Activated T-cell treated with anti-CD3 and anti-CD28 coated beads for 24 hours (primary cell): ENCODE measurements at regions not wholly inside any gene's neighbourhood (a gene's known extent, or its start where the extent isn't known, plus 50 kb on each side); places are given as distances from the start of the nearest gene placed in this dataset.
"Not testable (repeated sequence)": the region's sequence is repeated elsewhere in the genome, so short reads cannot be mapped to it uniquely, and the experiment has no call there.

Source experiments
- DNase-seq: peaks from one replicate; pipeline ENCODE4 v3.0.0-alpha.2; 2020; ENCODE audit warnings: low read depth

DNA sequence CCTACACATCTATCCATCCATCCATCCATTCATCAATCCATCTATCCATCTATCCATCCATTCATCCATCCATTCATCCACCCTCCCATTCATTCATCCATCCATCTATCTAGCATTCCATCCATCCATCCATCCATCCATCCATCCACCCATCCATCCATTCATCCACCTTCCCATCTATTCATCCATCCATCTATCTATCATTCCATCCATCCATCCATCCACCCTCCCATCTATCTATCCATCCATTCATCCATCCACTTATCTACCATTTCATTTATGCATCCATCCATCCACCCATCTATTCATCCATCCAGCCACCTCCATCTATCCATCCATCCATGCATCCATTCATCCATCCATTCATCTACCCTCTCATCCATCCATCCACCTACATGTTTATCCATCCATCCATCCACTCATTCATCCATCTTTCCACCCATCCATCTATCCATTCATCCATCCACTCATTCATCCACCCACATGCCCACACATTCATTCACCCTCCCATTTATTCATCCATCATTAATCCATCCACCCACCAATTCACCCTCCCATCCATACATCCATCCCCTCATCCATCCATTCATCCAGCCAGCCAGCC is 258.5 kb downstream of the CRLF2 start:
- DNase-seq: no peak

DNA sequence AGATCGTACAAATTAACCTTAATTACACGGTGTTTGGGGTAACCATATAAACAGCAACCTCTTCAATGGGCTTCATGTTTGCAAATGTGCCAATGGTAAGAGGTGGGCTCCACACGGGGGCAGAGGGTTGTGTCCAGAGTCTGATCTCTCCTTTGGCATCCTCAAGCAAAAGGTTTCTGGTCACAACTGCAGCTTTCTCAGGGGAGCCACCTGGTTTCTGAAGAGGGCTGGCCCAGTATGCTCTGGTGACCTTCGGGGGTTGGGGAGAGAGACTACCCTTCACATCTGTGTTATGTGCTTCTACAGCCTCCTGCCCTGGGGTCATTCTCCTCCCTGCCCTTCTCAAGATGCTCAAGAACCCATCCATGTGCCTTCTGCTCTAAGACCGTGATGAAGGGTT is 259.6 kb downstream of the CRLF2 start:
- DNase-seq: no peak

DNA sequence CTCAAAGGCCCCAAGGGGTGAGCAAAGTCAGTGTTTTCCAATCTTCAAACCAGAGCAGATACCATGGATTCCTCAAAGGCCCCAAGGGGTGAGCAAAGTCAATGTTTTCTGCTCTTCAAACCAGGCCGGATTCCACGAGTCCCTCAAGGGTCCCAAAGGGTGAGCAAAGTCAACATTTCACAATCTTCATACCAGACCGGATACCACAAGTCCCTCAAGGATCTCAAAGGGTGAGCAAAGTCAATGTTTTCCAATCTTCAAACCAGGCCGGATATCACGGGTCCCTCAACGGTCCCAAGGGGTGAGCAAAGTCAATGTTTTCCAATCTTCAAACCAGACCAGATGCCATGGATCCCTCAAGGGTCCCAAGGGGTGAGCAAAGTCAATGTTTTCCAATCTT is 265.2 kb downstream of the CRLF2 start:
- not testable (repeated sequence) for DNase-seq

DNA sequence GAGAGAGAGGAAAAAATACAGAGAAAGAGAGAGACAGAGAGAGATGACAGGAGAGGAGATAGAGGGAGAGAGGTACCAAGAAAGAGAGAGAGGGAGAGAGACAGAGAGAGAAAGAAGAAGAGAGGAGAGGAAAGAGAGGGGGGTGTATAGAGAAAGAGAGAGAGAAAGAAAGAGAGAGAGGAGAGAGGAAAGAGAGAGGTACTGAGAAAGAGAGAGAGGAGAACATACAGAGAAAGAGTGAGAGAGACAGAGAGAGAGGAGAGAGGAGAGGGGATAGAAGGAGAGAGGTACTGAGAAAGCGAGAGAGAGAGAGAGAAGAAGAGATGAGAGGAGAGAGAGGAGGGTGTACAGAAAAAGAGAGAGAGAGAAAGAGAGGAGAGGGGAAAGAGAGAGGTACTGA is 269.4 kb downstream of the CRLF2 start:
- no peak for DNase-seq

DNA sequence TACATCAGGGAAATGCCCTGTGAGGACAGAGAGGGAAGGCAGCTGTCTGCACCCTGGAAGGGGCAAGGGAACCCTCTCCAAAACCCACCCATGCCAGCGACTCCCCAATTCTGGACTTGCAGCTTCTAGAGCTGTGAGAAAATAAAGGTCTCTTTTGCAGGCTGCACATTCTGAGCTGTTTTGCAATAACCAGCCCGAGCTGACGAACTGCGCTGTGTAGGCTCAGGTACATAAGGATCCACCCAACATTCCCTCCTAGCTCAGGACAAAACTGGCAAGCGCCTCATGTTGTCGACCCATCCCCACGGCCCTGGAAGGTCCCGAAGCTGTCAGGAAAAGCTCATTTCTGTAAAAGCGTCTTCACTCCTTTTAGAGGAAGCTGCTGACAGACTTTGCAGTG is 271.8 kb downstream of the CRLF2 start:
- no peak for DNase-seq

DNA sequence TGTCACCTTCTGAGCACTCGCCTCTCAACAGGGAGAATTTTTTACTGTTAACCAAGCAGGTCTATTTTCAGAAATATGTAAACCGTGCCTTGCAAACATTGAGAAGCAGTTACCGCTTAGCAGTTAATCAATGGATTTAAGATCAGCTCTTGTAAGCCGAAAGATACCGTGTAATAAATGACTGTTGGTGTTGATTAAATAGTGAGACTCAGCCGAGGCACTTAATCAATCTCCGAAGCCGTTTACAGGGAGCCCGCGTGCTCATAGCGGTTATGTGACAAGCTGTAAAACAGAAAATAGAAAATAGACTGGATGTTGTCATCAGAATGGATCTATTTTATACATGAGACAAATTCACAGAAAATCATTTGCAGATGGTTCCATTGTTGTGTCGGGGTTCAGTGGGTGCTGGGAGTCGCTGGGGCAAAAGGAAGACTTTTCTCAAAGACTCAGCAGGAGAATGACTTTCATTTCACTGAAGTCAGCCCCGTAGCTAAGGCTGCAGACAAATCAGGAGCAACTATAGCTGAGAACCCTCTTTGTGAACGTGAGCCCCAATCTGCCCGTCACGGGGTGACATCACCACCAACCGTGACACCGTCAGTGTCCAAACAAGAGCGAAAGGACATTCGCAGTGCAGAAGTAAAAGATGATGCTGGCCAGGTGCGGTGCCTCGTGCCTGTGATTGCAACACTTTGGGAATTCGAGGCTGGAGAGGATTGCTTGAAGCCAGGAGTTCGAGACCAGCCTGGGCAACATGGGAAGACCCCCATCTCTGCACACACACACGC is 275.3 kb downstream of the CRLF2 start:
- no peak for DNase-seq

DNA sequence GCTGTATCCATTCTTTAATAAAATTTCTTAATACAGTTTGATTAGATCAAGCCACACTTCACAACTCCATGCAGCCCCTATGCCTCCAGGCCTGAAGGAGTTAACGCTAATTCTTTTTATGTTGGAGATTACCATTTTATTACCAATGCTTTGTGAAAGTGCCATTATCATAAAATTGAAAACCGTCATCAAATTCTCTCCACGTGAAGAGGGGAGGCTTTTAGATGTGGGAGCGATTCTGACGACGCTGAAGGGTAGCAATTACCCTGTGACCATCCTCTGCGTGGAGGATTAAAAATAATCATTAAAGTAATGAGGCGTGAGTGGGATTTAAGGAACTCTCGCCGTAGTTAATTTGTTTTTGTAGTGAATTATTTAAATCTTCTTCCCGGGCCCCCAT is 278.8 kb downstream of the CRLF2 start:
- DNase-seq: no peak

DNA sequence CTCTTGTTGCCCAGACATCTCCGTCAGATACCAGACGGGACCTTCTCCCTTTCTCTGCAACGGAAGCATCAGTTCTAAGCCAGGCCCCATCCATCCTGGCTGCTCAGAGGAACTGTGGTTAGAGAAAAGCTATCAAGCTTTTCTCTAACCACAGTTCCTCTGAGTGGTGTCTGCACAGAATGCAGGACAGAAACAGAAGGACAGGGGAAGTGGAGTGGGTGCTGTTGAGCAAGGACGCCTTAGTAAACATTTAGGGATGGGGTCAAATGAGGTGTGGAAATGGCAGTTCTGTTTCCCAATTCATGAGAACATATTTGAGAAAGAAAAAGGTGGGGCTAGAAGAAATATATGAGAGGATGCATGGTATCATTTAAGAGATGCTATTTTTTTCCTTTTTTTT is 283.8 kb downstream of the CRLF2 start:
- DNase-seq: no peak

DNA sequence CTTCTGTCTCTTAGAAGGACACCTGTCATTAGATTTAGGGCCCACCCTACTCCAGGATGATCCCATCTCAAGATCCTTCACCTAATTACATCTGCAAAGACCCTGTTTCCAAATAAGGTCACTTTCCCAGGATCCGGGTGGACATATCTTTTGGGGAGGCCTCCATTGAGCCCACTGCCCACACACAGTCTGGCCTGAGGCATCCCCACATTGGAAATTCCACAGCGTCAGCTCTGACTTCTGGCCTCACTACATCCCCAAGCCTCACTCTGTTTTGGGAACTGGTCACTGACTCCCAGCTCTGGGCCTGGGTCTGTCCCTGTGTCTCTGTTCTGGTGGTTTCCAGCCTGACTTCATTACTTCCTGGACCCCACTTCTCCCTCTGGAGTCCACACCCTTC is 285.5 kb downstream of the CRLF2 start:
- DNase-seq: no peak

DNA sequence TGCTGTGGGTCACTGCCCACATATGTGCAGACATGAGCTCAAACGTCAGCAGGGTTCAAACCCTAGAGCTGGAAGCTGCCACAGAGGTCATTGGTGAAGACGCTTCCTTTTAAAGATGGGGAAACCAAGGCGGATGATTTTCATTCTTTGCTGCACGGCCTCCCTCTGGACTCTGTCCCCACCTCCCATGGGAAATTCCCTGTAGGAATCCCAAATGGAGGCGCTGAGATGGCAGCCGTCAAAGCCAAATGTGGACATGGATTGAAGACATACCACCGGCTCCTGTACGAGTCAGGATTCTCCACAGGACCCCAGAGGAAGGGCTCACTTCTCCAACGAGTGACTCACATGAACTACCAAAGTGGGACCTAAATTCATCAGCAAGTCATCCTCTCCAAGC is 286.4 kb downstream of the CRLF2 start:
- no peak for DNase-seq

DNA sequence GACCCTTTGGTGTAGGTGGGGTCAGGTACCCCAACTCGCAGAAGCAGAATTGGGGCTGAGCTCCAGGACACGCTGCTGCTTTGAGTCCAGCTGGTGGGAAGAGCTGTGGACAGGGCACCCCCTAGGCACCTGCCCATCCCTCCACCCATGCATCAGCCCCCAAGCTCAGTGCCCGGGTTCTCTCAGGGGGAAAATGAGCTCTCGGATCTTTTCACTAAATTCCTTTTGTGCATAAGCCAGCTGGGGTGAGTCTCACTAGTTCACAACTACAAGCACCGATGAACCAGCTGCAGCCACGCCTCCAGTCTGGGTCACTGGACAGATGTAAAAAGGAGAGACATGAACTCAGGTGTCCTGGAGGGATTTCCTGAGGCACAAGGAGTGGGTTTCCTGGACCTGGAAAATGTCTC is 286.8 kb downstream of the CRLF2 start:
- no peak for DNase-seq

DNA sequence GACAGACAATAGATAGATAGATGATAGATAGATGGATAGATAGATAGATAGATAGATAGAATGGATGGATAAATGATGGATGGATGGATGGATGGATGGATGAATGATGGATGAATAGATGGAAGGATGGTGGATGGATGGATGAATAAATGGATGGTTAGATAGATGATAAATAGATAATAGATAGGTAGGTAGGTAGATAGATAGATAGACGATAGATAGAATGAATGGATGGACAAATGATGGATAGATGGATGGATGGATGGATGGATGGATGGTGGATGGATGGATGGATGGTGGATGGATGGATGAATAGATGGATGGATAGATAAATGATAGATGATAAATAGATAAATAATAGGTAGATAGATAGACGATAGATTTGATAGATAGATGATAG is 287.4 kb downstream of the CRLF2 start:
- no peak for DNase-seq

DNA sequence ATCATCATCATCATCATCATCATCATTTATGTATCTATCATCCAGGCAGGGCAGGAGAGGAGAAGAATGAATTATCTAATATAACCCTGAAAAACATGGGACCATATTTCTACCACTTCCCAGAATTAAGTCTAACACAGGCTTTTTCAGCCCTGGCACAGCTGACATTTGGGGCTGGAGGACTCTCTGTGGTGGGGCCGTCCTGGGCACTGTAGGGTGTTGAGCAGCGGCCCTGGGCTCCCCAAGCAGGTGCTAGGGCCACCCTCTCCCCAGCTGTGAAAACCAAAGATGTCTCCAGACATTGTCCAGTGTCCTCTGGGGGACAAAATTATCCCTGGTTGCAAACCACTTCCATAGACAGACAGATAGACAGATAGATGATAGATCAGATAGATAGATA is 288.4 kb downstream of the CRLF2 start:
- DNase-seq: no peak

DNA sequence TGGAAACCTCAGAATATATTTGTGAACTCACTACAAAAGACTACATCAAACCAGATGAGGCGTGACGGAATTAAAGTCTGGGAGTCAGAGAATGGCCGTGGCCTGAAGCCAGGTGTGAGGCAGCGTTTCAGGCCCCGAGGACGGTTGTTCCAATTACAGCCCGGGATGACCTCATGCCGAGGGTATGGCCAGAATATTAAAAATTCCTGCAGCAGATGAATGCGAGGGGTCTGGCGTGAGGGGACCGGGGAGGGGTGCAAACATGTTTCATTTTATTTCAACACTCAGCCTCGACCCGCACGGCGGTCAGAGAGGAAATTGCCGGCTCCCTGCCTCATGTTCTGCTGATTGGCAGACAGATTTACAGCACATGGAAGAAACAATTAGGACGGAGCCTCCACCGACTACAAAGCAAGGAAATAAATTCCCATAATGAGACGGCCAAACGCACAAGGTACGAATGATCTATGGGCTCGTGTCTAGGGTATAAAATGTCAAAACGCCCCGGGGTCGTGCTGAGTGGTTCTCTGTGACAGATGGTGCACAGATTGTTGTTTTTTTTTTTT is 289.7 kb downstream of the SHOX start:
- no peak for DNase-seq

DNA sequence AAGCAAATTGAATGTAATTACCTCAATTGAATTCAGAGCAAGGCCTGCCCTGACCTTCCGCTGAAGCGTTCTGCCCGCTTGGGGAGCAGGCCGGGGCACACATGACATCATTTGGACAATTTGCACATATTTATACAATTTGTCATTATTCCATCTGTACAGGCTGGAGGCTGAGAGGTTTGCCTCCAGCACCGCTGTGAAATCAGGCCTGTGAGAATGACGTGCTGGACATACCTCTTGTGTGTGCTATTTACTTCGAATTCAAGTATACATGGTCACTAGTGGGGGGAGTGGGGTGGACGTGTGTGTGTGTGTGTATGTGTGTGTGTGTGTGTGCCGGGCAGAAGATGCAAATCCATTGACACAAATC is 285.6 kb downstream of the SHOX start:
- no peak for DNase-seq

DNA sequence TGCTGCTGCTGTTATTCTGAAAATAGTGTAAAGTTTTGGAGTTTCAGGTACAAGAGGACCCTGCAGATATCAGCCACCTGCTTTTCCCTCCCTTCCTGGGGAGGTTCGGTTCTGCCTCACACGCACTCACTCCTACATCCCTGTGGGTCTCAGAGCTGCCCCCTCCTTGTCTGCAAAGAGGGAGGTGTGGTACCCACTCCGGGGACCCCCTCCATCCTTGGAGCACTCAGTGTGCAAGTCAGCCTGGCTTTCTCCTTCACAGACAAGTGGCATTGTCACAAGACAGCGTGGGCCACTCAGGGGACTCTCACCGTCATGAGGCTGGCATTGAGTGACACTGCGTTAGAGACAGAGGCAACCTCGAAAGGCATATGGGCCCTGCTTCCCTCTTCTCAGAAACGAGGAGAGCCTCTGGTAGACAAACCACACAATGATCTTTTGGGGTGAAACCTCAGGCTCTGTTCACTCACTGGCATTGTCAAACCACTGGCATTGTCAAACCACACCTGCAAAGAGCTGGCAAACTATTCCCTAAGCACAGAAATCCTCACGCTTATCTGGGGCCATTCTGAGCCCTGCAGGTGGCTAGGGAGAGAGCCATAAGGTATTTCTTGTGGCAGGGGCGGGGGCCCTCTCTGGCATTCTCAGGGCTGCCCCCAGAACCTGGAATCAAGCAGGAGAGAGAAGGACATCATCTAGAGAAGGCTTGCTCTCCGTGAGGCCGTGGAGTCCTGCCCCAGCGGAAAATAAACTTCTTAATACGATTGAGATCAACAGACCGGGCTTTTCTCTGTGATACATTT is 285.0 kb downstream of the SHOX start:
- no peak for DNase-seq

DNA sequence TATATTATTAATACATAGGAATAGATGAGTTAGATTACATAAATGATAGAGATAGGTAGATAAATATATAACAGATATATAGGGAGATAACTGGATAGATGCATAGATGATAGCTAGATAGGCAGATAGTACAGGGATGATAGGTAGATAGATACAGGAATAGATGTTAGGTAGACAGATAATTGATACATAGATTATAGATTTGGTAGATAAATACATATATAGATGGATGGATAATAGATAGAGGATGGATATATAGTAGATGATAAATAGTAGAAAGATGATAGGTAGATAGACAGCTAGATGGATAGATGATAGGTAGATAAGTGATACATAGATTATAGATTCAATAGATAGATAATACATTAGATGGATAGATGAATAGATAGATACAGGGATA is 283.6 kb downstream of the SHOX start:
- DNase-seq: no peak

DNA sequence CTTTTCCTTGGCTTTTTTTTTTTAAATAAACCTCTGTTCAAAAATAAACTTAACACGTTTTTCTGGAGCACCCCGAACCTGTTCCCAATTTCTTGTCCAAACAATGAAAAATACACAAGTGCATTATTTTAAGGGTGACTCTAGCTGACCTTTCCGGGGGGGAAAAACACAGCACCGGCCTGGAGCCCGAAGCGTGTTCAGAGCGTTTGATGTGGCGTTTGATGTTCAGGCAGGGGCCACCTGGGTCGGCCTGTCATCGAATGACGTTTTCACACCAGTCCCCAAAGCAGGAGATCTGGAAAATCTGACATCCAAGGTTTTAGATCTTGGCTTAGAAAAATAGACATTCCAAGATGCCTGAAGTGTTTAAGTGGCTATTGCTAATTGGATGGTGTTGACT is 282.1 kb downstream of the SHOX start:
- DNase-seq: no peak

DNA sequence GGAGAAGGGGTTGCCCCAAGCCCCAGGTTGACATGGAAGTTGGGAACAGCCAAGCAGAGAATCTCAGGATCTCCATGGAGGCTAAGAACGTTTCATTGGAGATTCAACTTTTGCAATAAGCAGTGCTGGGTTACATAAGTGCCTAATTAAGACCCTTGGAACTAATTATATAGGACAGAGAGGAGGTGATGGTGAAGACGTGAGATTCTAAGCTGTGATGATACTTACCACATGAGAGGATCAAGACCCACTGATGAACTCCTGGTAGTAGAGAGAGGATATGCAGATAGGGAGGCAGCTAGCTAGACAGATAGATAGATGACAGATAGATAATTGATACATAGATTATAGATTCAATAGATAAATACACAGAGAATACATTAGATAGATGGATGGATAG is 278.5 kb downstream of the SHOX start:
- not testable (repeated sequence) for DNase-seq

DNA sequence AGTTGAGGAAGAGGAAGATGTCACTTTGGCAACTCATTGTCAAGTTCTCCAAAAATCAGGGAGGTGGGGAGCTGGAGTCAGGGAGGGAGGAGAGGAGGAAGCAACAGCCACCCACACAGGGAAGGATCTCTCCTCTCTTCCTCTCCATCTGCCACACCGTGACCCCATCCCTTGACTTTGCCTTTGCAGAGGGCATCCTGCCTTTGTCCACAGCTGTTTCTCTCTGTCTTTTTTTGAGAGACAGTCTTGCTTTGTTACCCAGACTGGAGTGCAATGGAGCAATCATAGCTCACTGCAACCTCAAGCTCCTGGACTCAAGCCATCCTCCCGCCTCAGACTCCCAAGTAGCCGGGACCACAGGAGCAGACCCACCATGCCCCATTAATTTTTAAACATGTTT is 276.0 kb downstream of the SHOX start:
- no peak for DNase-seq

DNA sequence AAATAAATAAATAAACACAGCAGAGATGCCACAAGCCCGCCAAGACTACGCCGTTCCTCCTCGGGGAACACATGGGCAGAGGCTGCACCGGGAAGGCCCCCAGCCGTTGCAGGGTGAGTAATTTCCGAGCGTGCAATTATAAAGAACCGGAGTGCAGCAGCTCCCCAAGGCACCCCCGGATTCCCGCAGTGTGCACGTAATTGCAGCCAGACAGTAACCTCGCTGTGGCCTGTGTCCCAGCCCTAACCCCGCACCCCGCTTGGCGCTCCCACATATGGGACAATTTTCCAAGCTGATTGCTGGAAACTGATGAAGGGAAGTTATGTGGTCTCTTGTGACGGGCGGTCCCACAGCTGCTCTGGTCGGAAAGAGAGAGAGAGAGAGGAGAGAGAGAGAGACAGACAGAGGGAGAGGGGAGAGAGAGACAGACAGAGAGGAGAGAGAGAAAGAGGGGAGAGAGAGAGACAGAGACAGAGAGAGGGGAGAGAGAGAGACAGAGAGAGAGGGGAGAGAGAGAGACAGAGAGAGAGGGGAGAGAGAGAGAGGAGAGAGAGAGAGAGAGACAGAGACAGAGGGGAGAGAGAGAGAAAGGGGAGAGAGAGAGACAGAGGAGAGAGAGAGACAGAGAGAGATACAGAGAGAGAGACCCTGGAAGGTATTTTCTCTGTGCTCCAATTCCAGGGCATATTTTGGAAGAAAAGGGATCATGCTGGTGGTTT is 275.4 kb downstream of the SHOX start:
- DNase-seq: no peak

DNA sequence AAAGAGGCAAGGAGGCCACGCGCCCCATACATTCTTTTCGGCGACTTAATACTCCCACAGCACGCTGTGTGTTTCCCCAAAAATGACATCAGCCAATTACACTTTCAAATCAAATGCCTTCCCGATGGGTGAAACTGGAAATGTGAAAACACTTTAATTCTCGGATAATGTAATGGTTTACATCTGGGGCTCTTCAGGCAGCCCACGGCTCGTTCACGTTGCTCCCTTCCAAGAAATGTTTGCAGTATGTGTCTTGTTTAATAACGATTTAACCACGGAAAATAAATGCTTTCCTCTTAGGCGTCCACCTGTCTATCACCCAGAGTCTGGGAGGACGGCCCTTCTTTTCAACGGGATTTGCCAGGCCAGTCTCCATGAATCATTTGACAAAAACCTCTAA is 272.5 kb downstream of the SHOX start:
- DNase-seq: no peak
